Osteocyte (in vitro differentiated cells): ENCODE measurements at regions not wholly inside any gene's neighbourhood (a gene's known extent, or its start where the extent isn't known, plus 50 kb on each side); places are given as distances from the start of the nearest gene placed in this dataset.

Source experiments
- DNase-seq: peaks from one replicate; pipeline ENCODE4 v3.0.0; 2021; ENCODE audit warnings: mixed read lengths; ENCODE audit not compliant: unreplicated experiment; ENCODE audit errors: extremely low spot score
- H3K27ac Mint-ChIP-seq: one replicate; pipeline ENCODE4 v1.8.0; 2021; ENCODE audit warnings: mild to moderate bottlenecking, mixed read lengths; ENCODE audit not compliant: unreplicated experiment
- H3K27me3 Mint-ChIP-seq: one replicate; pipeline ENCODE4 v1.8.0; 2021; ENCODE audit warnings: mixed read lengths; ENCODE audit not compliant: unreplicated experiment
- H3K36me3 Mint-ChIP-seq: one replicate; pipeline ENCODE4 v1.8.0; 2021; ENCODE audit warnings: mixed read lengths; ENCODE audit not compliant: unreplicated experiment
- H3K4me1 Mint-ChIP-seq: one replicate; pipeline ENCODE4 v1.8.0; 2021; ENCODE audit warnings: mixed read lengths; ENCODE audit not compliant: unreplicated experiment
- H3K4me3 Mint-ChIP-seq: one replicate; pipeline ENCODE4 v1.8.0; 2021; ENCODE audit warnings: mild to moderate bottlenecking, moderate library complexity, mixed read lengths; ENCODE audit not compliant: unreplicated experiment
- H3K9me3 Mint-ChIP-seq: one replicate; pipeline ENCODE4 v1.8.0; 2021; ENCODE audit warnings: mixed read lengths; ENCODE audit not compliant: unreplicated experiment
- TF ChIP-seq, protein P1 (sequence below): fragments of 200-600 bp; sonication (generic); IDR thresholded peaks from 2 replicates; pipeline ENCODE4 v1.5.0; 2021; ENCODE audit warnings: antibody characterized with exemption, mild to moderate bottlenecking, moderate library complexity

DNA sequence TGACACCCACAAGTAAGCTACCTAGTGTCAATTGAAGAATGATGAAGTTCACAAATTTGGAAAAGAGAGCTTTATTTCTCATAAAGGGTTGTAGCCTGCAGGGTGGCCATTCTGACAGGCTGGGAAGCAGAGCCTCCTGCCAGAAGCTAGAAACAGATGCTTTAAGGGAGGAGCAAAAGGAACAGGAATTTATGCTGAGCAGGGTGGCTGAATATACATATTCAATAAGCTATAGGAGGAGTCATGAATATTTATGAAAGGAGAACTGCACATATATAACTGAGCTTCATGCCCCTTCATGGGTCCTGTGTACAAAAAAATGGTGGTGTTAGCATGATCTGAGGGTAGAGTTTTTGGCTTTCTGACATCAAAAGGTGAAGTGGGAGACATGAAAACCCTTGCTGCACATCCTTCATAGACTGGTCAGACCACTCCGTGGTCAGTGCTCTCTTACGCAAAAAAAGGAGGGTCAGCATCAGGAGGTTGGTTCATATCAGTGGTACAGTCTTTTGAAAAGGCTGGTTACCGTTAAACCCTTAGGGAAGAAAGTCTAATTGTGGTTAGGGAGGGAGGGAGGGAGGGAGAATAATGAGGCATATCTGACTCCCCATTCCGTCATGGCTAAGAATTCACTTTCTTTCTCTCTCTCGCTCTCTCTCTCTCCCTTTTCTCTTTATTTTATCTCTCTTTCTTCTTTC, 121.4 kb downstream of the LUZP4 start:
- Mint-ChIP-seq H3K36me3 (no peaks in the 10 kb centered on the region), H3K27me3 (no peaks in the 10 kb centered on the region), H3K27ac (peak overlapping the region; percentile 24), H3K4me3 (no peak overlapping the region), H3K4me1 (peaks cover 52% of the 10 kb centered on the region), H3K9me3 (no peaks in the 10 kb centered on the region)
- TF ChIP-seq, protein P1, sequence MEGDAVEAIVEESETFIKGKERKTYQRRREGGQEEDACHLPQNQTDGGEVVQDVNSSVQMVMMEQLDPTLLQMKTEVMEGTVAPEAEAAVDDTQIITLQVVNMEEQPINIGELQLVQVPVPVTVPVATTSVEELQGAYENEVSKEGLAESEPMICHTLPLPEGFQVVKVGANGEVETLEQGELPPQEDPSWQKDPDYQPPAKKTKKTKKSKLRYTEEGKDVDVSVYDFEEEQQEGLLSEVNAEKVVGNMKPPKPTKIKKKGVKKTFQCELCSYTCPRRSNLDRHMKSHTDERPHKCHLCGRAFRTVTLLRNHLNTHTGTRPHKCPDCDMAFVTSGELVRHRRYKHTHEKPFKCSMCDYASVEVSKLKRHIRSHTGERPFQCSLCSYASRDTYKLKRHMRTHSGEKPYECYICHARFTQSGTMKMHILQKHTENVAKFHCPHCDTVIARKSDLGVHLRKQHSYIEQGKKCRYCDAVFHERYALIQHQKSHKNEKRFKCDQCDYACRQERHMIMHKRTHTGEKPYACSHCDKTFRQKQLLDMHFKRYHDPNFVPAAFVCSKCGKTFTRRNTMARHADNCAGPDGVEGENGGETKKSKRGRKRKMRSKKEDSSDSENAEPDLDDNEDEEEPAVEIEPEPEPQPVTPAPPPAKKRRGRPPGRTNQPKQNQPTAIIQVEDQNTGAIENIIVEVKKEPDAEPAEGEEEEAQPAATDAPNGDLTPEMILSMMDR = no peak
- no peak for DNase-seq

DNA sequence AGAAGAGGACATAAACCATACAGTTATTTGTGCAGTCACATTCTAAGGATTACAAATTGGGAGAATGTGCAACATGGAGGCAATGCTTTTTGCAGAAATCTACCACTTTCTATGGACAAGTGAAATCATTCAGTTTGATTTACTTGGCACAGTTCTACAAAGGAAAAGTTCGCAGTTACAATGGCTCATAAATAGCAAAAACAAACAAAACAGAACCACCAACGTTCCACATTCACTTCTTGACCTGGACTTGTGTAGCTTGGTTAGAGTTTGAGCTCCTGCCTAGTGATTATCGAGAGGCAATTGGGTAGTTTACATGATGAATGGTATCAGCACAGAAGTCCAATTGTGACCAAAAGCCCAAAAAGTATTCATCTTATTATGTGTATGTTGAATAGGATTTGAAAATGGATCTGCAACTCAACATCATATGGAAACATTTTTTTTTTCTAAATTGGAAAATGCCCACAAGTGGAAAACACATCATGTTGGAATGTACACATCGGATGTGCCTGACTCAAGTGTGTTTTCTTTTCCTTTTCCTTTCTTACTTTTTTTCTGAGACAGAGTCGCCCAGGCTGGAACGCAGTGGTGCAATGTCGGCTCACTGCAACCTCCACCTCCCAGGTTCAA, 123.8 kb downstream of the LUZP4 start:
- H3K27ac Mint-ChIP-seq = peak overlapping the region; percentile 89

DNA sequence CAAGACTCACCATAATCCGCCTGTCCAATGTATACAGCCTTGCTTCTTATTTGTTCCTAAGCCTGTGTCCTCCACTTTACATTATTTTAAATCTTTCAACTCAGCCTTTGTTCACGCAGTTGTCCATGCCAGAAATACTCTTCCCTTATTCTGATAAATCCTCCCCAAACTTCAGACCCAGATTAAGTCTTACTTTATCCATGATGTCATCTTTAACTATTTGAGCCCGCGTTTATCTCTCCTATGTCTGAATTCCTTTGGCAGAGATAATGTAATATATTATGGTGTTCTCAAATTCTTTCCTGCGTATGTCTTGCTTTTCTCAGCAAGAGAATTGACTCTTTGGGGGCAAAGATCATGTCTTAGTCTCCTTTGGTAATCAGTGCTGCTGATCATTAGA, 129.6 kb downstream of the LUZP4 start:
- H3K27me3 Mint-ChIP-seq = no peaks in the 10 kb centered on the region
- H3K36me3 Mint-ChIP-seq = no peaks in the 10 kb centered on the region
- TF ChIP-seq, protein P1 = no peak
- no peaks in the 10 kb centered on the region for H3K9me3 Mint-ChIP-seq
- no peak for DNase-seq
- no peak overlapping the region for H3K27ac Mint-ChIP-seq
- peaks cover 13% of the 10 kb centered on the region for H3K4me1 Mint-ChIP-seq
- H3K4me3 Mint-ChIP-seq = no peak overlapping the region

More for the DNA sequence above, 123.8 kb downstream of the LUZP4 start:
- peaks cover 42% of the 10 kb centered on the region for H3K4me1 Mint-ChIP-seq
- no peak for DNase-seq
- H3K36me3 Mint-ChIP-seq = no peaks in the 10 kb centered on the region
- TF ChIP-seq, protein P1 = no peak
- H3K27me3 Mint-ChIP-seq = no peaks in the 10 kb centered on the region
- no peaks in the 10 kb centered on the region for H3K9me3 Mint-ChIP-seq
- H3K4me3 Mint-ChIP-seq = peak overlapping the region; percentile 34

DNA sequence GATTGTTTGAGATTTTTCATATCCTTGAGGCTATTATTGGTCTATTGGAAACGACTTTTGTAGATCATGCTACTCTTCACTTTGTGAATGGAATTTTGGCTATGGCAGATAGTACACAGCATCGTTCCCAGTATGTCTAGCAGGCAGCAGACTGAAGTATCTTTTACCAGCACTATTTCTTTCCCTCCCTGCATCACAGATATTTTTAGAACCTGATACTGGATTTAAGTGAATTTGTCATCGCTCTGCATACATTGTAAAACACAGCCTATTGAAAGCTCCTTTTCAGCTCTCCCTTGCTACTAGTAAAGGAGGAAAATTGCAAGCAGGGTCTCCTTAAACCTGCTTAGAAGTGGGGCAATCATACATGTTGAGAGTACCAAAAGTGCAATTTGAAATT, 133.6 kb downstream of the LUZP4 start:
- no peak overlapping the region for H3K4me3 Mint-ChIP-seq
- peaks cover 5% of the 10 kb centered on the region for H3K9me3 Mint-ChIP-seq
- H3K36me3 Mint-ChIP-seq = no peaks in the 10 kb centered on the region
- H3K4me1 Mint-ChIP-seq = no peaks in the 10 kb centered on the region
- no peaks in the 10 kb centered on the region for H3K27me3 Mint-ChIP-seq
- no peak overlapping the region for H3K27ac Mint-ChIP-seq
- no peak for DNase-seq
- TF ChIP-seq, protein P1 = no peak

DNA sequence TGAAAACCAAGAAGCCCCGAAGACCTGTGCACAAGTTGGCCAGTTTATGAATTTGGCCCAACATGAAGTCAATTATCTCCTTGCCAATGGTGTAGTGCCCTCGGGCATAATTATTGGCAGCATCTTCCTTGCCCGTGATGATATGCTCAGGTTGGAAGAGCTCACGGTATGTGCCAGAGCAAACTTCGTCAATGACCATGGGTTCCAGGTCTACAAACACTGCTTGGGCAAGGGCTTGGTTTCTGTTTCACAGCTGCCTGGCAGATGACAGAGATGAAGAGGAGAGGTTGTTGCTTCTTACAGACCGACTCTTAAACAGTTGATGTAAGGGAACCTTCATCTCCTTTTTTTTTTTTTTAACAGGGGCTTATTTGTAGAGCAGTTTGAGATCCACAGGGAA, 135.6 kb upstream of the PLS3 start:
- Mint-ChIP-seq H3K36me3 (no peaks in the 10 kb centered on the region), H3K4me1 (no peaks in the 10 kb centered on the region), H3K27me3 (no peaks in the 10 kb centered on the region), H3K9me3 (peaks cover 5% of the 10 kb centered on the region), H3K27ac (no peak overlapping the region), H3K4me3 (no peak overlapping the region)
- TF ChIP-seq, protein P1 = no peak
- DNase-seq = no peak
